T1000 (cell line): ENCODE measurements at regions not wholly inside any gene's neighbourhood (a gene's known extent, or its start where the extent isn't known, plus 50 kb on each side); places are given as distances from the start of the nearest gene placed in this dataset.

Experiments used
- DNase-seq: peaks from one replicate; lab custom pipeline; 2025; ENCODE audit warnings: mixed read lengths; lab: John Stamatoyannopoulos, UW

GRCh38 chr9:89793124-89793495, 188.3 kb downstream of the GADD45G start:
- DNase-seq = no peak

GRCh38 chr9:89793551-89793950, 188.7 kb downstream of the GADD45G start:
- DNase-seq = no peak

- DNase-seq = no peak
These were observed 190.1 kb downstream of the GADD45G start for GRCh38 chr9:89794918-89795317.

DNA sequence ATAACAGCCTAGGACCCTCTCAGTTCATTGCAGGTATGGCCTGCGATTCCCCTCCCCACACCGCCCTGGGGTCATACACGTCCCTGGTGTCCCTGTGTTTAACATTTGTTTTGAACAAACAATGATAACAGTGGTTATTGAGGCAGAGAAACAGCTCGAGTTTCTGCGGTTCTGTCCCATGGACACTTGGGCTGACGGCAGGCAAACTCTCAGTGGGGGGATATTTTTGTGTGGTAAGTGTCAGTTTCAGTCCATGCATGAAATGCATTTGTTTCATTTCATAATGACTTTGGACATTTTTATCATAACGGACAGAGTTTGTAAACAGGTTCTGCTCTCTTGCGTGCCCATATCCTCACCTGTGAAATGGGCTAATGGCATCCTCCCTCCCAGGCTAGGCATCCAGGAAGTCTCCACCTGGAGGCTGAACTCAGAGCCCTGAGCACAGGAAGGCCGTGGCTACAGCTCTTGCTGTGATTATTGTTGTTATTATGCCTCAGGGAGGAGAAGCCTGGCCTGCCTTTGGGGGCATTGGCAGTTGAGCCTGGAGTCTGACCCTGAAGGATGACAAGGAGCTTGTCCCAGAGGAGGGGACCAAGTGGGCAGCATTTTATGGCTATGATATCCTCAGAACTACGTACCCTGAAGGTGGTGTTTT, 190.9 kb downstream of the GADD45G start:
- DNase-seq = no peak

GRCh38 chr9:89796606-89797005, 191.8 kb downstream of the GADD45G start:
- no peak for DNase-seq

DNA sequence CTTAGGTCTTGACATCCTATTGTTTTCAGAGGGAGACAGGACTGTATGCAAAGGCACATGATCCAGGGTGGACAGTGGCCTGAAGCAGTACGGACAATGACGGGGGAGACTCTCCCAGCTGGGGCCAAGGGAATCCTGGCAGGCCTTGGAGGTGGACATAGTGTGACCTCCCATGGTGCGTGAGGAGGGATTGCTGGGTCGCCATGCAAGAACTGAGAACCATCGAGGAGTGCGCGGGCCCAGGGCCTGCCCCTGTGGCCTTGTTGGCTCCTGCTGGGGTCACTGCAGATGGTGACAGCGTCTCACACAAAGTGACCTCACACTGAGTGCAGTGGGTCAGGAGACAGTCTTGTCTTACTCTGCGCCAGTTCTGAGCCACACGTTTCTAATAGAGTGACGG, 192.4 kb downstream of the GADD45G start:
- DNase-seq = no peak

DNA sequence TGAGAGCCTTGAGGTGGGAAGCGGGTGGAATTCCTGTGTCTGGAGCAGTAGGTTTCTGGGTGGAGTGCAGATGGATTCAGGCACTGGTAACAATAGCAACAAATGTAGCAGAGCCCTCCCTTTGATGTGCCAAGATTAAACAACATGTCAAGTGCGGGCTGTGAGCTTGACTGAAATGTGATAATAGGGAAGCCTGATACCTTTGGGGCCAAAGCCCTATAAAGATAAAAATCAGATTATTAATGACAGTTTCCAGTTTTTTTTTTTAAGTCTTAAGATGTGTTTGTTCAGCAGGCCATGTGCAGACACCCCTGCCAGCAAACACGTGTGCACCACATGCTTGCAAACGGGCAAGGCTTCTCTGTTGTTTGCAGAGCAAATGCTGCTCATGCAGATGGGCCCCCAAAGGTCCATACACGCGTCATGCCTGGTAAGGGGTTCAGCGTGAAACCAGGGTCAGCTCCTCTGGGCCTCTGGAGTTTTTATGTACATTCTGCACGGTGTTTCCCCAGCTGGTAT, 193.2 kb downstream of the GADD45G start:
- no peak for DNase-seq

DNA sequence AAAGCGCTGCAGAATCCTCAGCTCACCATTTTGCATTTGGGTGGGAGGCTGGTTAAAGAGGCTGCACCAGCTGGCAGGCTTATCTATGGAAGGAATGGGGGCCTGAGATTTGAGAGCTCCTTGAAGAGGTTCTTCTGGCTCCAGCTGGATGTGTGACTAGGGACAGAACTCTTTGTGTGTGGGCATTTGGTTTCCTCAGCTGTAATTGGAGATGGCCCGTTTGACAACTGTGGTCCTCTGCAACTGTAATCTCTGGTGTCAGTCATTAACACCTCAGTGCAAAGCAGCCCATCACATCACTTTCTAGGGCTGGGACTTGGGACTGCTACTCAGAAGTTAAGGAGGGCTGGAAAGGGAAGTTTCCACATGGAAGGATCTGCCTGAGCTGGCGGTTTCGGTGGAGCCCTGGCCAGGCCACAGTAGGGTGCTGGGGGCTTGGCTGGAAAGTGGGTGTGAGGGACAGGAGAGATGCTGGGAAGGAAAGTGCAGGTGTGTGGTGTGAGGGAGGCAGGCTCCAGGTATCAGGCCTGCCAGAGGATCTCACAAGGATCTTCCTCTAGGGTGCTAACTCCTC, 193.8 kb downstream of the GADD45G start:
- DNase-seq = no peak

DNA sequence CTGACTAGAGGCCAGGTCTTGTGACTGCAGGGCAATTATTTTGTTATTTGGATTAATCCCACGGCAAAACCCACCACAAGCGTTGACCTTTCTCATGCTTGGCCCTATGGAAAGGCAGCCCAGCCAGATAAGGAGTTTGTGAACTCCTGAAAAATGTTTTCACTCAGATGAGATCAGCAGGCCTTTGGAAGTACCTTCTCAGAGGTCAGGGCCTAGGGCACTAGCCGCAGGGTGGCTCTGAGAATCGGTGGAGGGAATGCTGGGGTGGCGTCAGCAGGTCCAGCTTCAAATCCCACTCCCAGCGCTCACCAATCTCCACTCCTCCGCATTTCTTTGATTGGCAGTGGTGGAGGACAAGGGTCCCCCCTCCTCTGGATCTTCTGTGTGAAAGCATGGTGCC, 194.4 kb downstream of the GADD45G start:
- DNase-seq = no peak

DNA sequence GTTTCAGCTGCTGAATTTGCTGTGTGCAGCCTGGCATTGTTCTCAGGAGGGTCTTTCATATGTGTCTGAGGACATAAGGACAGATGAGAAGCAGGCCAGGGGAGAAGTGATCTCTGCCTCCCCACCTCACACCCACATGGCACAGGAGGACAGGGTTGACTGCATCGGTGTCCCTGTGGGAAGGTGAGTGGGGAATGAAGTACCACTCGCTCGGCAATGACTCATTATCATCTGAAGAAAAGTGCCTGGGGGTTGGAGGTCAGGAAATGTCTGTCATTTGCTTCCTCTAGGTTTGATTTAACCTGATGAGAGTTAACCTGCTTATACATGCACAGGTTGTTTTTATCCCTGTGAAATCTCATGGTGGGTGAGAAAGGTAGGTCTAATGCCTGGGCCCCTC, 195.0 kb downstream of the GADD45G start:
- no peak for DNase-seq

GRCh38 chr9:89801341-89801740, 196.5 kb downstream of the GADD45G start:
- DNase-seq = no peak

DNA sequence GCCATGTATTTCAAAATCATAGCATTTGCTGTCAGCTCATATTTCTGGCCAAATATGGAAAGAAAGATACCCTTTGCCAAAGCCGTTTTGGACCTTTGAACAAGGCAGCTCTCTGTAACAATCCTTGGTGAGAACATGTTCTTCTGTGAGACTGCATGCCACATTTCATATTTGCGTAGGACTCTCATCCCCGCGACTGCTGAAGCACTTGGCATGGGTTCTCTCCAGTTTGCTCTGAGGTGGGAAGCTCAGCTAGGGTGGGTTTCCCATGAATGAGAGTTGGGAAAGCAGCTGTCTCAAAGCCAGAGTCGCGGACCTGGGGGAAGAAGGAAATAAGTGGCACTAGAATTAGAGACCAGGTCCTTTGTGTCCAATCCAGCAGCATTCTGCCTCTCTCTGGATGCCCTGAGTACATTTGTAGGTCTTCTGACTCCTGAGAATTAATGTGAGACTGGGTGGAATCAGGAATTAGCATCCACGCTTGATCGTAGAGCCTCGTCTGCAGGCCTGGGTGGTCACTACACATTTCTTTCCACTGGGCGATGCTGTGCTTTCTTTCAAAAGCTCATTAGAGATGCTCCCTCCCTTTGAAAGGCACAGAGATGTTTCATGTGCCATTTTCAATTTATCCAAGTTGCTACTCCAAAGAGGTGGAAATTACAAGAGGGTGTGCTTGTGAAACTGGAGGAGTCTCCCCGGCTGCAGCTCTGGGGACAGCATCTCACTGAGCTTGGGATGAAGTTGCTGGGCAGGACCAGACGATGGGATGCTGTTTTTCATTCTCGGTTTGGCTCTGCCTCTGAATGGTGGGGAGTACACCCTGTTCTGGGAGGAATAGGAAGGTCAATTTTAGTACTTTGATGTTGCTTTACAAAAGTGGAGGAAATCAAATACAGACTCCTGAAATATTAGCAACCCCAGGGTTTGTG, 197.2 kb downstream of the GADD45G start:
- DNase-seq = no peak

- DNase-seq = no peak
These were observed 198.1 kb downstream of the GADD45G start for GRCh38 chr9:89802781-89803355.

GRCh38 chr9:89803403-89803802, 198.6 kb downstream of the GADD45G start:
- no peak for DNase-seq

- DNase-seq = no peak
These were observed 200.1 kb downstream of the GADD45G start for GRCh38 chr9:89804766-89805531.

- DNase-seq = no peak
These were observed 200.9 kb downstream of the GADD45G start for GRCh38 chr9:89805571-89806292.

DNA sequence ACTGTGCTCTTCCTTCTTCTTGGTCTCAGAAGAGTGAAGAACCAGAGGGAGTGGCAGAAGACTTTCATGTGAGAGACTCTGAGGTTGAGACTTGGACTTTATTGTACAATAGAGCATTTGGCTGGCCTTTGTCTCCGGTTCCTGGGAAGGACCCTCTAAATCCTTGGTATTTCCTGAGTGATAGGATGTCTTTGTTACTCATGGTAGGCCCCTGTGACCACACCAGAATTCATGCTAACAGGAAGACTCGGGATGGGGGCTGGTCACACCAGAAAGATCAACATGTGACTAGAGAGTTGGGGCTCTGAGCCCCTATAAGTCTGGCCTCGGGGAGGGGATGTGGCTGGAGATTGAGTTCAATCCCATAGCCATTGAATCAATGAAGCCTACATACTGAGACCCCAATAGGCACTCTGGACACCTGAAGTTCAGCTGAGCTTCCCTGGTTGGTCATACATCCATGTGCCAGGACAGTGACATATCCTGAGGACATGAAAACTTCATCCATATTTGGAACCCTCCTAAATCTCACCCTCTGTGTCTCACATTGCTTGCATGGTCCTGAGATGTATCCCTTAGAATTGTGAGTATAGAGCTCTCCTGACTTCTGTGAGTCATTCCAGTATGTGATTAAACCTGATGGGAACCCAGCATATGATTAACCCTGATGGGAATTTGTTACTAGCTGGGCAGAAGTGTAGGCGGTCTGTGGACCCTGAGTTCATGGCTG, 201.7 kb downstream of the GADD45G start:
- DNase-seq = no peak

DNA sequence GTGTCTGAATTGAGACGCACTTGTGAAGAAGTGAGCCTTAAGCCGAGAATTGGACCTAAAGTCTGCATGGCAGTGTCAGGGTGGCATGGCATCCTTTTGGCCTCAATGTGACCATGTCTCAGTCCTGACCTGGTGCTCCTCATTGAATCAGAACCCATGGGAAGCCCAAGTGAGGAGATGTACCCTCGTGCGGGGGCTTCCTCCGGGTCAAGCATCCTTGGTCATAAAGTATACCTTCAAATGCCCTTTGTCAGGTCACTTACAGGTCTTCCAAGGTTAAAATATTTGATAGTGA, 202.2 kb downstream of the GADD45G start:
- DNase-seq = no peak

DNA sequence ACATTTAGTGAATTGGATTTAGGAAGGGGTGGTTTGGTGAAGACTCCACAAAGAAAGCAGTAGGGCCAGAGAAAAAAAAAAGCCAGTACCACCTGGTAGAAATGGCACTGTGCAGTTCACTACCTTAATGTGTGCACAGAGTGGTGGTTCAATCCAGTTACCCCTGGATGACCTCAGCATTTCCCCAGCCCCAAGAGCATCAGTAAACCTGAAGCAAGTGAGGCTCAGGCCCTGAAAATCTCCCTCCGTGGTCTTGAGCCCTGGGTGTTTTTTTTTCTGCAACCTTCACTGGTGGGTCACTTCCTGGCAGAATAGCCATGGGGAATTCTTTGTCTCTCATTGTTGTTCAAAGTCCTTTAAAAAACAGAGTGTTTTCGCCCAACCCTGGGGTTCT, 202.9 kb downstream of the GADD45G start:
- DNase-seq = no peak

DNA sequence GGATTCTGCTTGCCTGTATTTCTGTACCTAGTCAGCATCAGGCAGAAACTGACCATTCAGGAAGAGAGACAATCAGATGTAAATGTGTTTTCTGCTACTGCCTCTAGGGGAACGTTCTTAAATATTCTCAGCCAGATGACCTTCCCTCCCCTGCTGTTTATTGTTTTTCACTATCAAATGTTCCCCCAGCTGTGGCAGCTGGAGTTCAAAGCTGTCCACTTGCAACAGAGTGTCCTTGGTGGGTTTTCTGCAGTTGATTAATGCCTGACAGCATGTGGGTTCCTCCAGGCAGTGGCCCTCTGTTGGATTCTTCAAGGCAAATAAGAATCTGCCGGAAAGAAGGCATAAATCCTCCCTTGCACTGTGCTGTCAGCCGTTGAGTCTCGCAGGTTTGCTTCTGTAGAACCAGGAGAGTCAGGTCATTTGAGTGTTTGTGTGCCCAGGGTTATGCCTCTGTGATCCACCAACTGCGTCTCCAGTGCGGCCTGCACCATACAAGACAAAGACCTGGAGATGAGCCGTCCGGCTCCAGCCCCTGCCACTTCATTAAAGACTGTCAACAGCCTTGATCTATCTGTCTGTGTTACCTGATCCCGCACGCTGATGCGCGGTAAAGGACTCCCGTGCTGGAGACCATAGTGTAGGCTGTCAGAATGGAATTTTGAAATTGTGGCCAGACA, 203.4 kb downstream of the GADD45G start:
- DNase-seq = no peak
